Endothelial cell of umbilical vein (primary cell): ENCODE measurements at regions not wholly inside any gene's neighbourhood (a gene's known extent, or its start where the extent isn't known, plus 50 kb on each side); places are given as distances from the start of the nearest gene placed in this dataset.

Experiments
- BruUV-seq: library from RNA; stranded (reverse); fragments of 400-500 nt; replicated peaks from 2 replicates; lab custom pipeline; 2021; lab: Mats Ljungman, UMichigan
- CTCF ChIA-PET: fragments of 300-600, 350-600 bp; sonication (Branson Sonifier 250); formaldehyde crosslinking; loops from one replicate; lab custom pipeline; 2021; ENCODE audit warnings: antibody characterized with exemption, inconsistent platforms; lab: Charles Lee
- POLR2A ChIA-PET: fragments of 300-600, 350-600 bp; sonication (Branson Sonifier 250); formaldehyde crosslinking; loops from one replicate; lab custom pipeline; 2021; ENCODE audit warnings: antibody characterized with exemption, inconsistent platforms; lab: Charles Lee
- DNase-seq: peaks from one replicate; pipeline ENCODE4 v3.0.0-alpha.2; 2011; ENCODE audit warnings: low read depth, low spot score
- FAIRE-seq: peaks from 2 replicates; lab custom pipeline; 2011; peaks lifted over from hg19 to GRCh38; lab: Jason Lieb, UNC
- H2AFZ ChIP-seq: 2 replicates; pipeline ENCODE4 v1.6.0; 2012; ENCODE audit warnings: low read depth, low read length, control low read depth, inconsistent platforms
- H3K27ac ChIP-seq: 2 replicates; pipeline ENCODE4 v1.5.1; 2011; ENCODE audit warnings: low read depth, mild to moderate bottlenecking, control low read depth, low read length, moderate library complexity; ENCODE audit not compliant: insufficient read depth
- H3K27me3 ChIP-seq, 2 experiments: 2 replicates each; pipeline versions ENCODE4 v1.6.0 to v1.6.1; 2011; ENCODE audit warnings: low read length in 2 of 2, mixed read lengths in 1 of 2; ENCODE audit not compliant: control insufficient read depth in 2 of 2, insufficient read depth in 2 of 2
- H3K36me3 ChIP-seq, 2 experiments: 2 replicates in 1 of 2; 3 replicates in 1 of 2; pipeline ENCODE4 v1.5.1; 2011; ENCODE audit warnings: low read length in 2 of 2, mild to moderate bottlenecking in 1 of 2, moderate library complexity in 1 of 2; ENCODE audit not compliant: control insufficient read depth in 2 of 2, insufficient read depth in 2 of 2; ENCODE audit errors: extremely low read depth in 1 of 2
- H3K4me1 ChIP-seq: 3 replicates; pipeline ENCODE4 v1.5.1; 2011; ENCODE audit warnings: mild to moderate bottlenecking, low read length; ENCODE audit not compliant: control insufficient read depth, insufficient read depth; ENCODE audit errors: extremely low read depth
- H3K4me2 ChIP-seq: 2 replicates; pipeline ENCODE4 v1.6.1; 2011; ENCODE audit warnings: low read length, control low read depth, mixed read lengths; ENCODE audit not compliant: insufficient read depth
- H3K4me3 ChIP-seq, 3 experiments: fragments of 200-600 bp in 1 of 3; sonication (generic), shearing (Covaris generic) in 1 of 3; replicated peaks in 1 of 3; 2 replicates each; pipeline ENCODE4 v1.5.1; 2011 to 2016; ENCODE audit warnings: control low read depth in 3 of 3, low read length in 3 of 3, mild to moderate bottlenecking in 2 of 3, inconsistent platforms in 1 of 3, low read depth in 1 of 3, moderate library complexity in 1 of 3; ENCODE audit not compliant: insufficient read depth in 1 of 3
- H3K79me2 ChIP-seq: 2 replicates; pipeline ENCODE4 v1.6.0; 2012; ENCODE audit warnings: low read length, inconsistent platforms; ENCODE audit not compliant: control insufficient read depth, insufficient read depth
- H3K9ac ChIP-seq: replicated peaks from 2 replicates; pipeline ENCODE3; 2011; ENCODE audit warnings: low read length, control low read depth; ENCODE audit not compliant: insufficient read depth; ENCODE audit errors: extremely low read depth
- H3K9me1 ChIP-seq: replicated peaks from 3 replicates; pipeline ENCODE4 v1.6.0; 2011; ENCODE audit warnings: mild to moderate bottlenecking, low read length; ENCODE audit not compliant: control insufficient read depth, insufficient read depth; ENCODE audit errors: extremely low read depth
- H3K9me3 ChIP-seq: replicated peaks from 2 replicates; pipeline ENCODE4 v1.5.1; 2012; ENCODE audit warnings: low read length, inconsistent platforms; ENCODE audit not compliant: control insufficient read depth, insufficient read depth
- H4K20me1 ChIP-seq: replicated peaks from 2 replicates; pipeline ENCODE3; 2011; ENCODE audit warnings: mild to moderate bottlenecking, low read length; ENCODE audit not compliant: control insufficient read depth, insufficient read depth; ENCODE audit errors: extremely low read depth
- EZH2 ChIP-seq: IDR thresholded peaks from 2 replicates; pipeline ENCODE4 v1.6.1; 2012; ENCODE audit warnings: borderline replicate concordance, low read depth, mild to moderate bottlenecking, moderate library complexity, low read length, inconsistent platforms; ENCODE audit not compliant: severe bottlenecking
- JUN ChIP-seq: IDR thresholded peaks from 2 replicates; pipeline ENCODE4 v1.6.1; 2011; ENCODE audit warnings: borderline replicate concordance, low read depth; ENCODE audit not compliant: insufficient read length, insufficient read depth
- MYC ChIP-seq: IDR thresholded peaks from one replicate; pipeline ENCODE4 v1.6.1; 2011; ENCODE audit warnings: mild to moderate bottlenecking, low read depth, low read length
- POLR2A ChIP-seq: IDR thresholded peaks from 2 replicates; pipeline ENCODE4 v1.6.1; 2012; ENCODE audit warnings: low read depth, mild to moderate bottlenecking, control low read depth, low read length
- POLR2AphosphoS5 ChIP-seq: IDR thresholded peaks from 2 replicates; pipeline ENCODE4 v1.6.1; 2012; ENCODE audit warnings: low read depth, mild to moderate bottlenecking, control low read depth, low read length, moderate library complexity; ENCODE audit not compliant: insufficient read depth
- dilution Hi-C: fragments of 300-500 bp; cut with MboI; formaldehyde crosslinking; loops from one replicate; pipeline ENCODE4 v1.15.0; 2019; ENCODE audit warnings: low sequenced_read_pairs; ENCODE audit not compliant: extremely low pct_ligation_motif_present
- intact Hi-C: fragments of 100-400 bp; cut with micrococcal nuclease; formaldehyde crosslinking; loops from one replicate; pipeline ENCODE4 v1.10.0; 2022
- TF ChIP-seq, protein P1 (sequence below): IDR thresholded peaks from 2 replicates; pipeline ENCODE4 v1.6.1; 2011; ENCODE audit not compliant: insufficient read depth, insufficient read length
- TF ChIP-seq, protein P2 (sequence below), 2 donors: IDR thresholded peaks; 1 replicate in 1 of 2; 2 replicates in 1 of 2; pipeline ENCODE4 v1.5.1; 2011; ENCODE audit warnings: low read length in 2 of 2, mild to moderate bottlenecking in 2 of 2, moderate library complexity in 2 of 2, control low read depth in 1 of 2, inconsistent platforms in 1 of 2, low read depth in 1 of 2; ENCODE audit not compliant: insufficient read depth in 1 of 2; ENCODE audit errors: extremely low read depth in 1 of 2

DNA sequence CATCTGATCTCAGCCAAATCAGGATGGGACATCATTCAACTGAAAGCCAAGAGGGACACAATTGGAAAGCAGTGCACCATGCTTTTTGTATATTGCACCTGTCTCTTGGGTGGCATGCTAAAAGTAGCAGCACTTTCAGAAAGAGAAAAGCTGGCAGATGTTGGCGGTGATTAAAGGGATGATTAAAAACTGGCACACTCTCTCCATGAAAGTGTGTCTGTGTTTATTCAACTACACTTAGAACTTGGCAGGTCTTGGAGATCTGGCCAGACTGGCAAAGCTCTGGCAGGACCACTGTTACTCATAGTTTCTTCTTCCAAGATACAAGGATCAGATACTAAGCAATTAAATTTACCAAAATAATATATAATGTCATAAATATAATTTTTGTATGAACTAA lies 112.9 kb upstream of the ELAVL2 start:
- Histone ChIP-seq H3K4me1 (no peaks in the 10 kb centered on the region), H3K27me3 (no peaks in the 10 kb centered on the region), H3K36me3 (no peaks in the 10 kb centered on the region), H4K20me1 (no peaks in the 10 kb centered on the region), H2AFZ (no peak overlapping the region), H3K27ac (no peak overlapping the region), H3K79me2 (no peaks in the 10 kb centered on the region), H3K9me3 (no peaks in the 10 kb centered on the region), H3K9me1 (no peaks in the 10 kb centered on the region), H3K4me3 (no peak overlapping the region), H3K4me2 (no peak overlapping the region), H3K9ac (no peak overlapping the region)
- no peak for FAIRE-seq
- POLR2A ChIA-PET = no interaction called here
- no peak for DNase-seq
- dilution Hi-C loops (no loop called here), intact Hi-C loops (no loop called here)
- BruUV-seq = no TSS peak
- TF ChIP-seq POLR2A (no peak), MYC (no peak), EZH2 (no peak), JUN (no peak), POLR2AphosphoS5 (no peak)
- TF ChIP-seq, protein P1, sequence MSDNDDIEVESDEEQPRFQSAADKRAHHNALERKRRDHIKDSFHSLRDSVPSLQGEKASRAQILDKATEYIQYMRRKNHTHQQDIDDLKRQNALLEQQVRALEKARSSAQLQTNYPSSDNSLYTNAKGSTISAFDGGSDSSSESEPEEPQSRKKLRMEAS = no peak
- TF ChIP-seq, protein P2, sequence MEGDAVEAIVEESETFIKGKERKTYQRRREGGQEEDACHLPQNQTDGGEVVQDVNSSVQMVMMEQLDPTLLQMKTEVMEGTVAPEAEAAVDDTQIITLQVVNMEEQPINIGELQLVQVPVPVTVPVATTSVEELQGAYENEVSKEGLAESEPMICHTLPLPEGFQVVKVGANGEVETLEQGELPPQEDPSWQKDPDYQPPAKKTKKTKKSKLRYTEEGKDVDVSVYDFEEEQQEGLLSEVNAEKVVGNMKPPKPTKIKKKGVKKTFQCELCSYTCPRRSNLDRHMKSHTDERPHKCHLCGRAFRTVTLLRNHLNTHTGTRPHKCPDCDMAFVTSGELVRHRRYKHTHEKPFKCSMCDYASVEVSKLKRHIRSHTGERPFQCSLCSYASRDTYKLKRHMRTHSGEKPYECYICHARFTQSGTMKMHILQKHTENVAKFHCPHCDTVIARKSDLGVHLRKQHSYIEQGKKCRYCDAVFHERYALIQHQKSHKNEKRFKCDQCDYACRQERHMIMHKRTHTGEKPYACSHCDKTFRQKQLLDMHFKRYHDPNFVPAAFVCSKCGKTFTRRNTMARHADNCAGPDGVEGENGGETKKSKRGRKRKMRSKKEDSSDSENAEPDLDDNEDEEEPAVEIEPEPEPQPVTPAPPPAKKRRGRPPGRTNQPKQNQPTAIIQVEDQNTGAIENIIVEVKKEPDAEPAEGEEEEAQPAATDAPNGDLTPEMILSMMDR (IDR thresholded peaks at IDR 0.05; ENCODE audit: extremely low read depth in 1 of 2, insufficient read depth in 1 of 2, low read depth in 1 of 2, low read length in 2 of 2) = no peak
- CTCF ChIA-PET = no interaction called here
